ENCODE measurements at regions not wholly inside any gene's neighbourhood (a gene's known extent, or its start where the extent isn't known, plus 50 kb on each side); places are given as distances from the start of the nearest gene placed in this dataset.

- TF ChIP-seq NPAS2 (CRISPR knock-in tag; IDR thresholded peaks at IDR 0.05; ENCODE audit: borderline replicate concordance) (no peak), ZFX (CRISPR knock-in tag; IDR thresholded peaks at IDR 0.05; ENCODE audit: low read depth) (no peak), POLR2A (IDR thresholded peaks at IDR 0.05; ENCODE audit: insufficient read depth in 1 of 2, low read depth in 2 of 2, low read length in 2 of 2) (no peak)
These were observed 199.5 kb downstream of the TTC32 start for GRCh38 chr2:19702267-19702666.

Measured in HepG2 (cell line).